Esophagus squamous epithelium (tissue), 4 donors: ENCODE measurements at regions not wholly inside any gene's neighbourhood (a gene's known extent, or its start where the extent isn't known, plus 50 kb on each side); places are given as distances from the start of the nearest gene placed in this dataset.

ENCODE experiments used
- CTCF ChIP-seq, 6 experiments: fragments of 450-650 bp in 4 of 6; fragments of 200-600 bp in 2 of 6; sonication (generic) in 2 of 6; IDR thresholded peaks; one replicate each; pipeline ENCODE4 v1.5.1; 2016 to 2019; ENCODE audit warnings: antibody characterized with exemption in 6 of 6, mild to moderate bottlenecking in 4 of 6, moderate library complexity in 4 of 6
- POLR2A ChIP-seq, 4 donors: fragments of 450-650 bp; IDR thresholded peaks; one replicate each; pipeline ENCODE4 v1.6.1; 2017; ENCODE audit warnings: antibody characterized with exemption in 4 of 4, mild to moderate bottlenecking in 4 of 4, moderate library complexity in 3 of 4

GRCh38 chr7:96621932-96622331 is 87.7 kb downstream of the SEM1 start:
- TF ChIP-seq POLR2A (IDR thresholded peaks at IDR 0.05) (no peak), CTCF (IDR thresholded peaks at IDR 0.05) (no peak)
